Stimulated activated CD8-positive, alpha-beta memory T cell treated with anti-CD3 and anti-CD28 coated beads, Interleukin-15, amount 100 ng/mL, for 48 hours (primary cell): ENCODE measurements at regions not wholly inside any gene's neighbourhood (a gene's known extent, or its start where the extent isn't known, plus 50 kb on each side); places are given as distances from the start of the nearest gene placed in this dataset.

ENCODE experiments used
- DNase-seq, 2 donors: peaks; one replicate each; pipeline ENCODE4 v3.0.0-alpha.2; 2020; ENCODE audit warnings: low read depth in 2 of 2

DNA sequence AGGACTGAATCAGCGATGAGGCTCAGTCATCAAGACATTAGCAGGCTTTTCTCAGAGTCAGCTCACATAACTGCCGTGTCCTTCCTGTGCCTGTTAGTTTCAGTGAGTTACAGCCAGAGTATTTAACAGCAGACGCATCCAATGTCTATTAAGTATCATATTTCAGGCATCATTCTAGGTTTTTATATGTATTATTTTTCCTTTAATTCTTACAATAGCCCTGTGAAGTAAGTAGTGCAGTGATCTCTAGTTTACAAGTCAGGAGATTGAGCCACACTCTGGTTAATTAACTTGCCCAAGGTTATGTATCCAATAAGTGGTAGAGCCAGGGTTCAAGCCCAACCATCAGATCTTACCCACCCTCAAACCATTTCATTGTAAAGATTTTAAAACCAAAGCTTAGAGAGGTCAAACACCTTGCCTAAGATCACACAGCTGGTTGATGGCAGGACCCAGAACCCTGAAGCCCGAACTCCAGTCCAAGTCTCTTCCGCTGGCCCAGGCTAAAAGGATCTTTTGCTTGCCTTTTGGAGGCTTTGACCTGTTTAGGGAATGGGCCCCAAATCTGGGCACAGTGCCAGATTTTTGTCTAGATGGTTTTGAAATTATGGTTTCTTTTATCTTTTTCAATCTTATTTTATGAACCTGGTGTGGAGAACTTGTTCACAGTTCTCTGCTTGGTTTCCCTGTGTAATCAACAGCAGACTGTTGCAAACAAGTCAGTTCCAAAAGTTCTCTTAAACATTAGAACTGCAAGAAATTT is 261.2 kb upstream of the CLINT1 start:
- DNase-seq: no peak

DNA sequence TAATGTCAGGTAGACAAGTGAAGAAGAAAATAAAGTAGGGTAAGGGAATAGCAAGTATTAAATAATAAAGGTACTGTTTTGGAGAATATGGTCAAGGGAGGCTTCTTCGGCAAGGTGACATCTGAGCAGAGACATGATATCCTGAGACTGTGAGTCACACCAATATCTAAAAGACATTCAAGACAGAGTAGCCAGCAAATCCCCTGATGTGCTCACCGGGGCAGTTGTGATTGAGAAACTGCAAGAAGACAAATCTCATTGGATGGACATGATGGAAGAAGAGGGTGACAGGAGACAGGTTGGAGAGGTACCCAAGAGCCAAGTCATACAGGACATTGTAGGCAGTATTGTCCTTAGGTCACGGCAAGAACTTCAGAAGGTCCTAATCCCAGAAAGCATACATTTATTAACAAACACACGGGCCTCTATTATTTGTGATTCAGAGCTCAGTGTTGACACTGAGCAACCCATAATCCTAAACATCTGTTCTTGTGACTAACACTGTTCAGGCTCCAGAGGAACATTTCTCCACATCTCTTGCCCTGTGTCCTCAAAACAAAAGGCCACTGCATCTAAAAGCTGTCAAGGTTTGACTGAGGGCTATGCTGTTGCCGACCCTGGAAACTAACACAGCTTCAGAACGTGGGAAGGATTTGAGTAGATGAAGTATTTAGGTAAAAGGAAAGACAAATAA is 258.7 kb upstream of the CLINT1 start:
- DNase-seq: no peak

DNA sequence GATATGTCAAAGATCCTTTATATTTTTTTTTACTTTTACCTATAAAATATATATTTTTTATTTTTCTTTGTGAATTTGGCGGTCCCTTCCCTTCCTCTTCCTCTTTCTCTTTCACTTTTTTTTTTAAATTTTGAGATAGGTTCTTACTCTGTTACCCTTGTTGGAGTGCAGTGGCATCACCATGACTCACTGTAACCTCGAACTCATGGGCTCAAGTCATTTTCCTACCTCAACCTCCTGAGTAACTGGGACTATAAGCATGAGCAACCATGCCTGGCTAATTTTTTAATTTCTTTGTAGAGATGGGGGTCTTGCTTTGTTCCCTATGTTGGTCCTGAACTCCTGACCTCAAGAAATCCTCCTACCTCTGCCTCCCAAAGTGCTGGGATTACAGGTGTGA is 258.0 kb upstream of the CLINT1 start:
- DNase-seq: no peak

DNA sequence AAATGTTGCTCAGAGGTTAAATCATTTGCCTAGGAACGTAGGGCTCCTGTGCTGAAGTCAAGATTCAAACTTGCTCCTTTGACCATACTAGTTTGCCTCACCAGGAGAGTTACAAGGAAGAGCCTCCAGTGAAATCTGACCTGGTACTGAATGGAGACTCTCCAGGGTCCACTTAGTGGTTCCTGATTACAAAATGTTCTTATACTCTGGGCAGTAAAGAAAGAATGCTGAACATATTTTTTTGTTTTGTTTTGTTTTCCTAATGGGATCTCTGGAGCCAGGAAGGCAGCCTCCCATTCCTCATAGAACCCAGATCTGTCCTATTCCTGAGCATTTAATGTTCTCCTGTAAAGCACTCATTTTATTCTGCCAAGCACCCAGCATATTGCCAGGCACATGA is 256.5 kb upstream of the CLINT1 start:
- no peak for DNase-seq

DNA sequence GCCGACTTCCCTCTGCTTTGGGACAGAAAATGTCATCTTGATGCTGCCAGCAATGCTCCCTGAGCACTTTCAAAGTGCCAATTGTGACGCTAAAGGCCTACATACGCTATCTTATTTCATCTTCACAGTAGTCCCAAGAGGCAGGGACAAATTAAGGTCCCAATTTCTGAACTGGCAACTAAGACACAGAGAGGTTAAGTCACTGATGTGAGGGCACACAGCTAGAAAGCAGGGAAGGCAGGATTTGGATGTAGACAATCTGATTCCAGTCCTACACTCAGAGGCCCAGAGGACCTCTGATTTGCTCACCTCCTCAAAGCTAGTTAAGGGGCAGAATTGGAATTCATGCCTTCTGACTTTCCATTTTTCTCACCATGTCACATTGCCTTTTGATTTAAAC is 249.2 kb upstream of the CLINT1 start:
- no peak for DNase-seq

DNA sequence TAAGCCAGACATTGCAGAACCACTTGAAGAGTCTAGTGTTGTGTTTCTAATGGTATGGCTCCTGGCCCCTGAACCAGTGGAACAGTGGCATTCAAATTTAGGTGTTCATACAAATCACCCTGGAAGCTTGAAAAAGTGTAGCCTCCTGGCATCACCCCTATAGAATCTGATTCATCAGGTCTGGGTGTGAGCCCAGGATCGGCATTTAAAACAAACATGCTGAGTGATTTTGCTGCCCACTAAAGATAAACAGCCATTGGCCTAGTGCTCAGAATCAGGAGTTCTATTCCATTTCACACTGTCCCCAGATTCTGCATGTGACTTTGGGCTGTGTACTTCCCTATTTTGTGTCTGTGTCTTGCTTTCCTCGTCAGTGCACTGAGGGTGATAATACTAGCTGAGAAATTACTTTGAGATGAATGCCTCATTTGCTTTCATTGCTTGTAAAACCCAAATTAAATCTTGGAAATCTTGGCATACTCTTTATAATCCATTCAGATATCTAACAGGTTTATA is 241.5 kb upstream of the CLINT1 start:
- DNase-seq: no peak

DNA sequence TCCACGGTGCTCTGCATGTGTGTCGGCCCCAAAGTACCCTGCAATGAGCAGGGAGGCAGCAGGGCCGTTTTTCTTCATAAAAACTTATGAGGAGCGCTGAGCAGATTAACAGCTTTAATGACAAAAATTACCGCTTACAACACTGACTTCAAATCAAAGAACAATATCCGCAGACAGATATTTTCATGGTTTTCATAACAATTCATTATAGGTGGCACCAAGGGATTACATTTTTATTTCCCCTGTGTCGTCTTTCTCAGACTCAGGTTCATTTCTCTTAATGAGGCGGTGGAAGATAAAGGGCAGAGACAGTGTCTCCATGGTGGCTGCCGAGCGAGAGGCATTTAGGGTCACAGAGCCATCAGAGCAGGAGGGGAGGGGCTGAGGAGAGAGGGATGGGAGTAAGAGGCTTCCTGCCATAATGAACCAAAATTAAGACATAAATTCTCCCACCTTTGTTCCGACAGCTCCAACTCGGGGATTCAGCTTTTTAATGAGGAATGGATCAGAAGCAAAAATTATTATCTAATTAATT is 240.7 kb upstream of the CLINT1 start:
- DNase-seq: no peak

DNA sequence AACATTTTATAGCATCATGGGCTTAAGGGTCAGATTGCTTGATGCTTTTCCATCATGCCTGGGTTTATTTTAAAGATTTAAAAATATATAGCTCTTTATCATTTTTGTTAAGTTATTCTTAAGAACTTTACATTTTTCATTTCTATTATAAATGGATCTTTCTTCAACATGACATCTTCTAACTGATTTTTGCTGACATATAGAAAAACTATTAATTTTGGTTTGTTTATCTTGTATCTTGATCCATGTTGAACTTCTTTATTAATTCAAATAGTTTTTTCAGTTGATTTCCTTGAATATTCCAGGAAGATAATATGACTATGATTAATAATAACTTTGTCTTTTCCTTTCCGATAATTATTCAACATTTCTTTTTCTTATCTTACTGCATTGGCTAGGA is 237.9 kb upstream of the CLINT1 start:
- DNase-seq: no peak

DNA sequence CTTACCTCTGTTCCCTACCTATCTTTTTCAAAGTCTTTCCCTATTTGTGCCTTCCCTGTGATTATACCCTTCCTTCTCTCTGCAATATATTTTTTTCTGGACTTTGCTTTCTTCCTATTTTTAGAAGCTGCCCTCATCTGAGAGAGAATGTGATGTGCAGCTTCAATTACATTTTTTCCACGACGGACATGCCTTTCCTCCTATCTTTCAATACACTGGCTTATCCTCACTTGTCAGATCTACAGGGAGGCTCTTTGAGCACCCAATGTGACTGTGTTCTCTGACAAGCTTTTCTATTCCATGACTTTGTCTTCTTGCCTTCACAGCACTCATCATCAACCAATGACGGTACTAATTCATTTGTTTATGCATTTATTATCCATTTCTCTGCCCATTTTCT is 227.9 kb upstream of the CLINT1 start:
- DNase-seq: no peak

DNA sequence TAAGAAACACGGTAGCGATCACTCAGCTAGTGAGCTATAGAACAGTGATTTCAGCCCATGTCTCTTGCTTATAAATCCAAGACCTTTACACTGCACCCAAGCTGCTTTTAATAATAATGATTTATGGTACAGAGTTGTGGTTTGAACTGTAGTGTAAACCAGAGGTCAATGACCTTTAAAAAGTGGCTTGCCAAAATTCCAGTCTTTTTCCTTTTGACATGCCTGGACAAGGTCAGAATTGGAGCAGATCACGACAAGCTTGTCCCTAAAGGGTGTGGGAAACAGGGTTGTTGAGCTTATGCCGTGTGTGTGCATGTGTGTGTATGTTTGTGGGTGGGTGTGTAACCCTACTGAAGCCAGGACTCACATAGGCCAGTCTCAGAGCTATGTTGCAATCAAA is 225.3 kb upstream of the CLINT1 start:
- DNase-seq: no peak

DNA sequence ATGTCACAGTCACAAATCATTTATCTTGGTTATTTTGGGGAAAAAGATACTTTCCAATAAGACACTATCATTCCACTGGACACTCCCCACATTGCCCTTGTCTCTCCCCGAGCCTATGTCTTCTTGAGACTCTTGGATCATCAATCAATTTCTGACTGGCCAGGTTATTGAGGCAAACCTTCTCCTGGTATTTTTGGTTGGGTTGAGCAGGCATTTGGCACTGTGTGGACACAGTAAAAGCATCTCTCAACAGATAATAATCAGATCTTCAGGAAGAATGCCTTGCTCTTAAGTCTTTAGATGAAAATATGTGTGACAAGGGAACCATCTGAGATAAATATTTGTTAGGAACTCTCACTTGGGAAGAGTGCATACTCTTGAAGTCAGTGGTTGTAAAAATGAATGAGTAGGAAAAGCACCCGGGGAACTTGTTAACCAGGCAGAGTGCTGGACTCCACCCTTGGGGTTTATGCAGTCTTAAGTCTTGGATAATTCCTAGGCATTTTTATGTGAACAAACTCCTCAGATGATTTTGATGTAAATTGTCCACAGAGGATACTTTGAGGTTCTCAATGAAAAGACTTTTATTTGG is 223.8 kb upstream of the CLINT1 start:
- no peak for DNase-seq

DNA sequence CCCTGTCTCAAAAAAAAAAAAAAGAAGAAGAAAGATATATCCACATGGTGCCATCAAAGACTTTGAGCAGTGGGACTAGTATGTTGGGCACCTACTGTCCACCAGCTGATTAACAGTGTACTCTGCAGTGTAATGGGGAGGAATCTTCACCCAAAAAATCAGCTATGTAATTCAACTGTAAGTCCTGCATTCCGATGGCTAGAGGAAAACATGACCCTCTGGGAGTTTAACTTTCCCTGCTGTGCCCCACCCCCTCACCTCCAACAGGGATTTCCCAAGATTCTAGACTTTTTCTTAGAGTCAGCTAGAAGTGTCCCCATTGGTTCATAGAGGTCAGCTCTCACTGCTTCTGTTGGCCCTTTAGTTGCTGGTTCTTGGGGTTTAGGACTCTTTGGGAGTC is 221.2 kb upstream of the CLINT1 start:
- DNase-seq: no peak

DNA sequence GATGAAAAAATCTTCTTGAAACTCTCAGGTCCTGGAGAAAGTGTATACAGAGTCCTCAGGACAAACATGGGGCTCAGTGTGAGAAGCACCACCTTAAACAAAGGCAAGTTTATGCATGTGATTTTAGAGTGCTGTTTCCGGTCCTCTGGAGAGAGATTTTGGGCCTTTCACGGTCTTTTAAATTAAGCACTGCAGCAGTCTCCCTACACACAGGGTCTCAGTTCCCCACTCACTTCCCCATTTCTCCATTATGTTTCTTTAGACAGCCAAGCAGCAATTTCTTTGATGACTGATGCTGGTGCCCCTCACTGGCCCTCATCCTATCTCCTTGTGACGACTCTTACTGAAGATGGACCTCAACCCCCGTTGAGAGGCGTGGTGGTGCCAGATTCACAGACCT is 220.2 kb upstream of the CLINT1 start:
- DNase-seq: no peak

DNA sequence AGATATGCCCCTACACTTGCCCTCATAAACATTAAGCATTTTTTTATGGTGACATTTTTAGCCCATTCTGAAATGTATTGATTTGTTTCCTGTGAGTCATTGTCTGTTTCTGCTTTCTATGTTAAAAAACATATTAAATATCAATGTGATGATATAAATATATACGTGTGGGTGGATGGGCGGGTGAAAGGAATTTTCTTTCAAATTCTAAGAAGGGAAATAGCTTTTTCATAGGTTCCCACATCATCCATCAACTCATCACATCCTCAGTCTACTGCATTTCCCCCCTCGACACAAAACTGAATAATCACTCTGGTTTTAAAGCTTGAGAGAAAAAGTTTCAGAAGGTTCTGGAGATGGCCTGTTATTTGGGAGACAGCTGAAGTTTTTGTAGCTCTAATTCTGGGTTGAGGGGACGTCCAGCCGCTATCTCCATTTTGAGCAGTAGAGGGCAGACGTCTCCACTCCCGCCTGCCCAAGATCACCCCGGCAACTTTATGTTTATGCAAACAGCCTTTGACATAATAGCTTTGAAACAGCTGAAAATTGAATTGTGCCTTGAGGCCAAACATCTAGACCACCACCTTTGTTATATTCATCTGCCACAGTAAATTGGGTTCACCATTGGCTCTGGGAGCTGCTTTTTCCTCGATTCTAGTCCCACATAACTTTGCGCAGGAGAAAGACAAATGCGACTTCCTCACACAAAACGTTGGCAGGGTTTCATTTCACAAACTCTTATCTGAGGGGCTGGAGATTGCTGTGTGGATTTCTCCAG is 216.2 kb upstream of the CLINT1 start:
- DNase-seq: peak; percentile 11 to 13

DNA sequence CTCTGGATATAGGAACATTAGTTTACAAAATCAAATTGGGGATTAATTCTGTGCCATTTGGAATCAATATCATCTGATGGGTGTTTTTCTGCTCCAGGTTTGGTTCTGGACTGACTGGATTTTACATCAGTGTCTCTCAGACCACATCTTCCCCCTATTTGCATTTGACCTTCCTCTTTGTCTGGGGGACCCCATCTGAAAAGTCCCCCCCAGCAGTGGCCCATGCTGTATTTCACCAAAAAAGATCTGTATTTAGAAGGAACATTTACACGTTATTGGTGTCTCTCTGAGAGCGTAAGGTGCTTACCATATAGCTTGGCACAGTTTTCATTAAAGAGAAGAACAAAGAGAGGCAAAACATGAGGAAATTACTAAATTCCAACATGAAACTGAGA is 215.6 kb upstream of the CLINT1 start:
- DNase-seq: no peak

DNA sequence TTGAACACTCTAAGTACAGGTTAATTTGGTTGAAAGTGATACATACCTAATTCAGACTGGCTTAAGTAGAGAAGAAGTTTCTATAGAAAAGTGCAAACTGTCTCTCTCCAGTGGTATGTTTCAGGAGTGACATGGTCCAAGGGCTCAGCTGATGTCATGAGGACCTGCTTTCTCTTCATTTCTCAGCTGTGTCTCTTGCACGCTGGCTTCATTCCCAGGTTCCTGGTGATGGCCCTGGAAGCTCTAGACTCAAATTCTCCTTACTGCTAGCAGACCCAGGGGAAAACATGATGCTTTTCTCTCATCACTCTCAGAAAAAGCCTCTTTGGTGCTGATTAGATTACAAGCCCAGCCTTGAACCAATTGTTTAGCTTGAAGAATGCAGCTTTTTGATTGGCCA is 211.9 kb upstream of the CLINT1 start:
- DNase-seq: no peak

DNA sequence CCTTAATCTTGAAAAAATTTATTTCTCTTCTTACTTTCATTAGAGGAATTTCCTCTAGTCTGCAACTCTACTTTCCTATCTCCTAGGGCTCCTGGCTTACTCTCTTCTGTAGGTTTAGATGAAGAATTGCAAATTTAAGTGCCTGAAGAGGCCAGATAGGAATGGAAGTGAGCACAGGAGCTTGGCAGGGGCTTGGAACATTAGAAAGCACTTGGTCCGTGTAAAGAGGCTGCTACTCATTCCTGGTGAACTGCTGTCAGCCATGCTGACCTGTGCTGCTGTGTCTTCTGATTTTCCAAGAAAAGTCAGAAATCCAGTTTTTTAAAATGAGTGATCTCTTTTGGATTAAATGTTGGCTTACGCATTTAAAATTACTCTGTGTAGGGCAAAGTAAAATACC is 210.9 kb upstream of the CLINT1 start:
- no peak for DNase-seq

DNA sequence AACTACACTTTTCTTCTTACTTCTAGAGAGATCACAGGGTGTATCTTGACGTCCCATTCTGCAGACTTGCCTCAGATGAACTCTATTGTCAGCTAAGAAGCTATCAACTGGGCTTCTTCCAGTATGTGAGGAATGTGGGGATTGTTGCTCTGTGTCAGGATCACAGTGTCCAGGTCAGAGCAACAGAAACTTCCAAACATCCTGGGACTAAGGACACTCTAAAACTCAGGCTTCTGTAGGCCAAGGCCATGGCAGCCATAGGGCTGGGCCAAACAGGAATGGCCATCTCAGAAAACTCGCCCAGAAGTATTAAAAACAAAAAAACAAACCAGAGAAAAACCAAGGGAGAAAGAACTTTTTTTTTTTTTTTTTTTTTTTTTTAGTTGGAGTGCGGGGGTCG is 210.0 kb upstream of the CLINT1 start:
- DNase-seq: no peak

DNA sequence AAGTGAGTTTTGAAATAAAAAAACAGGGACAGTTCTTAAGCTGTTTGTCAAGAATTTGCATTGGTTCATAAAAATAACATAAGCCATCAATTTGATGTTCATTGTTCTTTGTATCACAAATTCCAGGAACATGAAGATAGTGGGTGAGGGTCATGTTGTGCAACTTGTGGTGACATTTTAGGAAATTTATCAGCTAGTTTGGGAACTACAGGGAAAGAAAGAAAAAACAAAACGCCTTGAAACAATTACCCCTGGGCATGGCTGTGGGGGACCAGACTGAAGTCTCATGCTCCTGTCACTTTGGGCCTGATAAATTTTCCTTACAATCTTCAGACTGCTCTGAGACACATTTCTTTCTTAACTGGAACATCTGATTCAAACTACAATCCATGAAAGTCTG is 207.1 kb upstream of the CLINT1 start:
- no peak for DNase-seq

DNA sequence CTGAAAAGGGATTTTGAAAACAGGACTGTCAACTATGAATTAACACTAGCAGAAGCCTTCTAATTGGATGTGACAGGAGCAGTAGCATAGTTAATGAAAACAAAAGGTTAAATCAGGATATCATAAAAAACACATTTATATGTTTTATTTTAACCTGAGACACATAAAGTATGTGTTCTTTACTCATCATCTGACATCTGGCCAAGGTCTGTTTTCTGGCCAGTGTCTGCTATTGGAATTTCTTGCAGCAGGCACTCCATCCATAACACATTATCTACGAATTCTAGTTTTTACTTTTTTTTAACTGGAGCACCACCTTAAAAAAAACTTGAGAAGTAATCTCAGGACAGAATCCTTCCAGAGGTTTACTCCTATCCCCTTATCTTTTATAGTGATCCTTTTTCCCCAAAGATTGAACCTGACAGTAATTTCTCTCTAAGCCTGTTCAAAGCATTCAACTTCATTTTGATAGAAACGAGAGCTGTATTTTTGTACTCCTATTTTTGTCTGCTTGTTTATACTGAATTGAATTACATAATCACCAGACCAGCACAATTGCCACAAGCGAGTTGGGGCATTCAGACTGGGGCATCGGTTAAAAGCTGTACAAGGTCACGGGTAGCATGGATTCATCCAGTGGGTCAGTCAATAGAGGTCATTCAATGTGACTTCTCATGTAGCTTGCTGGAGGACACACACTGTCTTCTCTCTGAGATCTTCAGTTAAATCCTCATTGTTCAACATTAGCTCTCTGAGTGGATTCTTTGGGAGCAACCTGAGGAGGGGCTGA is 205.6 kb upstream of the CLINT1 start:
- DNase-seq: no peak

DNA sequence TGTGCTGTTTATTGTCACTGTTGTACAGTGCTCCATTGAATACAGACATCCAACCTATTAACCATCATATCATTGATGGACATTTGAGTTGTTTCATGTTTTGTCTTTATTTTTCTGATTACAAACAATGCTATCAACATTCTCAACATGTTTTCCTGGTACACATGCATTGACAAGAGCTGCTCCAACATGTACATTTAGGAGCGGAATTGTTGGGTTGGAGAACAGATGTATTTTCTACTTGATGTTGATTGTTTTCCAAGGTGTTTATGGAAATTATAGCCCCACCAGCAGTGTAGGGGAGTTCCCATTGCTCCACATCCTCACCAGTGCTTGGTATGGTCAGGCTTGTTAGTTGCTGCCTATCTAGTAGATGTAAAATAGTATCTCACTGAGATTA is 204.1 kb upstream of the CLINT1 start:
- no peak for DNase-seq
